ENCODE measurements at regions not wholly inside any gene's neighbourhood (a gene's known extent, or its start where the extent isn't known, plus 50 kb on each side); places are given as distances from the start of the nearest gene placed in this dataset.

DNA sequence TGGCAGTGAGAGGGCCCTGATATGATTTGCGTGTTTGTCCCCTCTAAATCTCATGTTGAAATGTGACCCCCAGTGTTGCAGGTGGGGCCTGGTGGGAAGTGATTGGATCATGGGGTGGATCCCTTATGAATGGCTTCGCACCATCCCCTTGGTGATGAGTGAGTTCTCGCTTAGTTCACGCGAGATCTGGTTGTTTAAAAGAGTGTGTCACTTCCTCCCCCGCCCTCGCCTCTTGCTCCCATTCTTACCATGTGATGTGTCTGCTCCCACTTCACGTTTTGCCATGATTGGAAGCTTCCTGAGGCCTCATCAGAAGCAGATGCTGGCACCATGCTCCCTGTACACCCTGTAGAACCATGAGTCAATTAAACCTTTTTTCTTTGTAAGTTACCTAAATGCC lies 319.9 kb upstream of the ID2 start:
- no peak for TF ChIP-seq RAD21 (IDR thresholded peaks at IDR 0.05; ENCODE audit: low read depth)
- TF ChIP-seq MAX (IDR thresholded peaks at IDR 0.05) = no peak
- TF ChIP-seq CREB1 (IDR thresholded peaks at IDR 0.05; ENCODE audit: low read depth) = no peak
- no peak for TF ChIP-seq EP300 (IDR thresholded peaks at IDR 0.05; ENCODE audit: borderline replicate concordance)
- no peak for TF ChIP-seq EGR1 (IDR thresholded peaks at IDR 0.05)
- TF ChIP-seq, protein P1, sequence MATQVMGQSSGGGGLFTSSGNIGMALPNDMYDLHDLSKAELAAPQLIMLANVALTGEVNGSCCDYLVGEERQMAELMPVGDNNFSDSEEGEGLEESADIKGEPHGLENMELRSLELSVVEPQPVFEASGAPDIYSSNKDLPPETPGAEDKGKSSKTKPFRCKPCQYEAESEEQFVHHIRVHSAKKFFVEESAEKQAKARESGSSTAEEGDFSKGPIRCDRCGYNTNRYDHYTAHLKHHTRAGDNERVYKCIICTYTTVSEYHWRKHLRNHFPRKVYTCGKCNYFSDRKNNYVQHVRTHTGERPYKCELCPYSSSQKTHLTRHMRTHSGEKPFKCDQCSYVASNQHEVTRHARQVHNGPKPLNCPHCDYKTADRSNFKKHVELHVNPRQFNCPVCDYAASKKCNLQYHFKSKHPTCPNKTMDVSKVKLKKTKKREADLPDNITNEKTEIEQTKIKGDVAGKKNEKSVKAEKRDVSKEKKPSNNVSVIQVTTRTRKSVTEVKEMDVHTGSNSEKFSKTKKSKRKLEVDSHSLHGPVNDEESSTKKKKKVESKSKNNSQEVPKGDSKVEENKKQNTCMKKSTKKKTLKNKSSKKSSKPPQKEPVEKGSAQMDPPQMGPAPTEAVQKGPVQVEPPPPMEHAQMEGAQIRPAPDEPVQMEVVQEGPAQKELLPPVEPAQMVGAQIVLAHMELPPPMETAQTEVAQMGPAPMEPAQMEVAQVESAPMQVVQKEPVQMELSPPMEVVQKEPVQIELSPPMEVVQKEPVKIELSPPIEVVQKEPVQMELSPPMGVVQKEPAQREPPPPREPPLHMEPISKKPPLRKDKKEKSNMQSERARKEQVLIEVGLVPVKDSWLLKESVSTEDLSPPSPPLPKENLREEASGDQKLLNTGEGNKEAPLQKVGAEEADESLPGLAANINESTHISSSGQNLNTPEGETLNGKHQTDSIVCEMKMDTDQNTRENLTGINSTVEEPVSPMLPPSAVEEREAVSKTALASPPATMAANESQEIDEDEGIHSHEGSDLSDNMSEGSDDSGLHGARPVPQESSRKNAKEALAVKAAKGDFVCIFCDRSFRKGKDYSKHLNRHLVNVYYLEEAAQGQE (IDR thresholded peaks at IDR 0.05; ENCODE audit: low read depth) = no peak
- TF ChIP-seq CEBPB (IDR thresholded peaks at IDR 0.05) = no peak
- no peak for TF ChIP-seq TEAD4 (IDR thresholded peaks at IDR 0.05)
- TF ChIP-seq YY1 (IDR thresholded peaks at IDR 0.05; ENCODE audit: low read depth) = no peak
- TF ChIP-seq USF1 (IDR thresholded peaks at IDR 0.05) = no peak

GRCh38 chr2:8363161-8363560 lies 318.7 kb upstream of the ID2 start:
- TF ChIP-seq, protein P1 (IDR thresholded peaks at IDR 0.05; ENCODE audit: low read depth) = no peak
- TF ChIP-seq MAX (IDR thresholded peaks at IDR 0.05) (no peak), YY1 (IDR thresholded peaks at IDR 0.05; ENCODE audit: low read depth) (no peak), NFIC (IDR thresholded peaks at IDR 0.05) (no peak), ZBTB7A (IDR thresholded peaks at IDR 0.05; ENCODE audit: low read depth) (no peak)

- TF ChIP-seq, protein P1 (IDR thresholded peaks at IDR 0.05; ENCODE audit: low read depth) = no peak
- TF ChIP-seq YY1 (IDR thresholded peaks at IDR 0.05; ENCODE audit: low read depth) (no peak), EGR1 (IDR thresholded peaks at IDR 0.05) (no peak), TCF12 (IDR thresholded peaks at IDR 0.05; ENCODE audit: low read depth) (no peak), FOXM1 (IDR thresholded peaks at IDR 0.05; ENCODE audit: borderline replicate concordance, low read depth) (no peak), EP300 (IDR thresholded peaks at IDR 0.05; ENCODE audit: borderline replicate concordance) (no peak), CREB1 (IDR thresholded peaks at IDR 0.05; ENCODE audit: low read depth) (no peak), RAD21 (IDR thresholded peaks at IDR 0.05; ENCODE audit: low read depth) (no peak), TEAD4 (IDR thresholded peaks at IDR 0.05) (no peak), ZBTB7A (IDR thresholded peaks at IDR 0.05; ENCODE audit: low read depth) (no peak), NFIC (IDR thresholded peaks at IDR 0.05) (no peak), TAF1 (IDR thresholded peaks at IDR 0.05; ENCODE audit: low read depth) (no peak), CEBPB (IDR thresholded peaks at IDR 0.05) (no peak), USF1 (IDR thresholded peaks at IDR 0.05) (no peak), MAX (IDR thresholded peaks at IDR 0.05) (no peak)
Observed at GRCh38 chr2:8364668-8365067, 317.2 kb upstream of the ID2 start.

GRCh38 chr2:8365331-8365910 lies 316.4 kb upstream of the ID2 start:
- TF ChIP-seq USF1 (IDR thresholded peaks at IDR 0.05) (no peak), NFIC (IDR thresholded peaks at IDR 0.05) (no peak), TAF1 (IDR thresholded peaks at IDR 0.05; ENCODE audit: low read depth) (no peak), CEBPB (IDR thresholded peaks at IDR 0.05) (no peak), ZBTB7A (IDR thresholded peaks at IDR 0.05; ENCODE audit: low read depth) (no peak), RAD21 (IDR thresholded peaks at IDR 0.05; ENCODE audit: low read depth) (no peak), EGR1 (IDR thresholded peaks at IDR 0.05) (no peak), EP300 (IDR thresholded peaks at IDR 0.05; ENCODE audit: borderline replicate concordance) (no peak), TCF12 (IDR thresholded peaks at IDR 0.05; ENCODE audit: low read depth) (no peak), MAX (IDR thresholded peaks at IDR 0.05) (no peak)
